HG03196 (cell line): ENCODE measurements at regions not wholly inside any gene's neighbourhood (a gene's known extent, or its start where the extent isn't known, plus 50 kb on each side); places are given as distances from the start of the nearest gene placed in this dataset.
"Not testable (repeated sequence)": the region's sequence is repeated elsewhere in the genome, so short reads cannot be mapped to it uniquely, and the experiment has no call there.

Experiments
- ATAC-seq: cut with Tn5 transposase; IDR thresholded peaks from one replicate; pipeline ENCODE4 v1.9.1; 2021; ENCODE audit not compliant: unreplicated experiment

GRCh38 chr11:25741886-25742285, 590.0 kb upstream of the ANO3 start:
- ATAC-seq: no peak

GRCh38 chr11:25742800-25743199, 589.1 kb upstream of the ANO3 start:
- ATAC-seq: no peak

DNA sequence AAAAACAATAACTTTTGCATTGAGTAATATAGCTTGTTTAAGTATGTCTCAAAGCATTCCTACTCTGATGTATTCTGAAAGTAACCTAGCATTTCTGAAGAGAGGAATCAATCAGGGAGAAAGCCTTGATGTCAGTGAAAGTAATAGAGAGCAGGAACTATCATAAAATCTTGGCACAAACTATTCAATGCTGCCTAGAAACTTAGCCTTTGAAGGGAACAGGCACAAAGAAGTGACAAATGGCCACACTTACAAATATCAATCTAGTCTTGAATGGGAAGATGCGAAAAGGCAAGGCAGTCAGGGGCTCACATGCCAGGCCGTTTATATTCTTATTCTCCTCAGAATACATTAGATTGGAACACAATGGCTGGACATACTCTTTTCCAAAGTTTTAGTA, 576.5 kb upstream of the ANO3 start:
- no peak for ATAC-seq

DNA sequence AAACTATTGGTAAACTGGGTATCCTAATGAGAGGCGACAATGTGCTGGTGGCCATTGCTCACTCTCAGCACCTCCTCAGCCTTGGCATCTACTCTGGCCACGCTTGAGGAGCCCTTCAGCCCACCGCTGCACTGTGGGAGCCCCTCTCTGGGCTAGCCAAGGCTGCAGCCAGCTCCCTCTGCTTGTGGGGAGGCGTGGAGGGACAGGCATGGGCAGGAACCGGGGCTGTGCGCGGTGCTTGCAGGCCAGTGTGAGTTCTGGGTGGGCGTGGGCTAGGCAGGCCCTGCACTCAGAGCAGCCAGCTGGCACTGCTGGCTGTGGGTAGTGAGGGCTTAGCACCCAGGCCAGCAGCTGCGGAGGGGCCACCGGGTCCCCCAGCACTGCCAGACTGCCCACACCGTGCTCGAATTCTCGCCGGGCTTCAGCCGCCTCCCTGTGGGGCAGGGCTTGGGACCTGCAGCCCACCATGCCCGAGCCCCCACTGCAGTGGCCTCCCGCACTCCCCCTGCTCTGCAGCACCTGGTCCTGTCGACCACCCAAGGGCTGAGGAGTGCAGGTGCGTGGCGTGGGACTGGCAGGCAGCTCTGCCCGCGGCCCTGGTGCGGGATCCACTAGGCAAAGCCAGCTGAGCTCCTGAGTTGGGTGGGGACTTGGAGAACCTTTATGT, 575.9 kb upstream of the ANO3 start:
- no peak for ATAC-seq

DNA sequence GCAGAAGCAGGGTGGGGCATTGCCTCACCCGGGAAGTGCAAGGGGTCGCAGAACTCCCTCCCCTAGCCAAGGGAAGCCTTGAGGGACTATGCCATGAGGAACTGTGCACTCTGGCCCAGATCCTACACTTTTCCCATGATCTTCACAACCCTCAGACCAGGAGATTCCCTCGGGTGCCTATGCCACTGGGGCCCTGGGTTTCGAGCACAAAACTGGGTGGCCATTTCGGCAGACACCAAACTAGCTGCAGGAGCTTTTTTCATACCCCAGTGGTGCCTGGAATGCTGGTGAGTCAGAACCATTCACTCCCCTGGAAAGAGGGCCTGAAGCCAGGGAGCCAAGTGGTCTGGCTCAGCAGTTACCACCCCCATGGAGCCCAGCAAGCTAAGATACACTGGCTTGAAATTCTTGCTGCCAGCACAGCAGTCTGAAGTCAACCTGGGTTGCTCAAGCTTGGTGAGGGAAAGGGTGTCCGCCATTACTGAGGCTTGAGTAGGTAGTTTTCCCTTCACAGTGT, 573.7 kb upstream of the ANO3 start:
- no peak for ATAC-seq

- no peak for ATAC-seq
Observed at GRCh38 chr11:25766332-25767015, 565.5 kb upstream of the ANO3 start.

DNA sequence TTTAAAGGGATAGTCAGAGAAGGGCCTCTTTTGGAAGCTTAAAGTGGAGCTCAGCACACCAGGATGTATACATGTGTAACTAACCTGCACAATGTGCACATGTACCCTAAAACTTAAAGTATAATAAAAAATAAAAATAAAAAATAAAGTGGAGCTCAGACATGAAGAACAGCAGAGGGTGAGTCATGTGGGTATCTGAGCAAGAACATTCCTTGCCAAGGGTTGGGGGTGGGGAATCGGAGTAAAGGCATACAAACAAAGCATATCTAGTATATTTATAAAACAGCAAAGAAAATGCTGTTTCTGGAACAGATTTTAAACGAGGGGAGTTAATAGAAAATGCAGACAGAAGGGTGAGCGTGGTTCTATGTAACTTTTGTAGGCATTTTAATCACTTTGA, 562.6 kb upstream of the ANO3 start:
- no peak for ATAC-seq

- ATAC-seq: no peak
Observed at GRCh38 chr11:25771605-25772004, 560.3 kb upstream of the ANO3 start.

- no peak for ATAC-seq
Observed at GRCh38 chr11:25775603-25776002, 556.3 kb upstream of the ANO3 start.

DNA sequence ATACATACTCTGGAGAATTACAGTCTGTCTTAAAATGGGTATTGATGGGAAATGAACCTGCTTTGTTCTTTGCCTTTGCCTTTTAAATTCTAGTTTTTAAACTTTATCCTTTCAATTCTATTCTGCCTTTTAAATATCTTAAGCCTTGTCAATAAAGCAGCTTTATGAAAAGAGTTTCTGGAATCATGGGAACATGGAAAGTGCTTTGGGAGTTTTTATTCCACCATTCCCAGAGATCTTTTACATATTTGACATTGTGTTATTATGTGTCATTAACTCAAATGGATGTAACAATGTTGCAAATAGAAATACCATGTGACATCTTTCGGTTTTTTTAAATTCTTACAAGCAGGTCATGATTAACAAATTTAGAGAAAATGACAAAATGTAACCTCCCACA, 555.7 kb upstream of the ANO3 start:
- ATAC-seq: no peak

DNA sequence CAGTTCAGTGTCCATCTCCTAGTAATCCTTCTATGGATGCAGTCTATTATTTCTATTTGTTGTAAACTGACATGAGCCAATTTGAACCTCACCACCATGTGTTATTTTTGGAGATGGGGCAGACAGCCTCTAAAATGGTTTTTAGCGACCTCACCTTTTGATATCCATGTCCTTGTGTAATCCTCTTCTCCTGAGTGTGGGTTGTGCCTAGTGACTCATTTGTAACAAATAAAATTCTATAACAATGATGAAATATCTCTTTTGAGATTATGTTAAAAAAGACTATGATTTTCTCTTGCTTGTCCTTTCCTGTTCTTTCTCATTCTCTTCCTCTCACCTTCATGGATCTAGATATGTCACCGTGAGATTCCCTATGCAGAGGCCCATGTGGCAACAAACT, 554.6 kb upstream of the ANO3 start:
- ATAC-seq: no peak

- ATAC-seq: no peak
Observed at GRCh38 chr11:25779033-25779432, 552.9 kb upstream of the ANO3 start.

DNA sequence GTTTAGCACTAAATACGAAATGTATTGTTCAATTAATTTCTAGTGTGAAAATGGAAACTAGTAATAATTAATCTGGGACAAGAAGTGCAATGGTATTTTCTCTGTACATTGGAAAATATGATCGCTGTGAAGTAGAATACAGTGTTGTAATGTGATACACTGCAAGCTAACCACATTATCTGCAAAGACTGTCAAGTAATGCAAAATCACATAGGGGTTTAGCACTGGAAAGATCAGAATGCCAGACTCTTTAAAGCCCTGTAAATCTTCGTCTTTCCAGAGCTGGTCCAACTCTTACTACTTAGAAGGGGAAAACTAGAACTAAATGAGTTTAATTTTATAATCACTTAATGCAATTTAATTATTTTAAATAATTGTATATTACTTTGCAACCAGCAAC, 544.5 kb upstream of the ANO3 start:
- ATAC-seq: no peak

GRCh38 chr11:25790396-25790795, 541.5 kb upstream of the ANO3 start:
- ATAC-seq: no peak

DNA sequence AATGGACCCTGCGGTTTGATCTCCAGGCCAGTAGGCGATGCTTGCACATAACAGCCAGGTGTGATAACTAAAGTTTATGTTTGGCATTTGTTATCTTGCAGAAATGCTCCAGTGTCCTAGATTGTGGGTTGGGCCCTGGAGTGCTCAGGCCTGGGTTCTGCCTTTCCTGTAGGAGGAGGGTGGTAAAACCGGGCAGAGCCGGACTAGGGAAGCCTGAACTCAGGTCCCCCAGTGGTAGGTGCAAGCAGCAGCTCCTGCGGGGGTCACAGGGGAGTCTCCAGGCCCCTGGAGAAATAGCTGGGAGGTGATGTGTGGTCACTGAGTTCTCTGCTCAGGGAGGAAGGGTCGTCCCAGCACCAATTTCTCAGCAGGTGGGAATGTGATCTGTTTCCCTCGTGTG, 538.3 kb upstream of the ANO3 start:
- ATAC-seq: no peak

DNA sequence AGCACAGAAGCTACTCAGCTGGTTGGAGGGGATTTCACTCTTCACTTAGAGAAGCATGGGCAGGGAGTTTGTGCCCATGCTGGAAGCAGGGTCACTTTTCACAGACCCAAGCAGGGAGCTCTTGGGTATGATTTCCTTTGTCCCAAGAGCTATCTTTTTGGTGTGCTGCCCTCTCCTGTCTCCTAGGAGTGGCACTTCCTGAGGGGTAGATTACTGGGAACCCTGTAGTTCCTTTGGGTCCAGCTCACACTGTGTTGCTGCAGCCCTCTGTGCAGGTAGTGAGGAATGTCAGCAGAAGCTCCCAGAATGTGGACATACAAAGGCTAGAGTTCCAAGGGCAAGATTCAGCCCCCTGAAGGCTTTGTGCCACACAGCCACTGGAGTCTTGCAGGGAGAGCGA, 537.1 kb upstream of the ANO3 start:
- no peak for ATAC-seq

DNA sequence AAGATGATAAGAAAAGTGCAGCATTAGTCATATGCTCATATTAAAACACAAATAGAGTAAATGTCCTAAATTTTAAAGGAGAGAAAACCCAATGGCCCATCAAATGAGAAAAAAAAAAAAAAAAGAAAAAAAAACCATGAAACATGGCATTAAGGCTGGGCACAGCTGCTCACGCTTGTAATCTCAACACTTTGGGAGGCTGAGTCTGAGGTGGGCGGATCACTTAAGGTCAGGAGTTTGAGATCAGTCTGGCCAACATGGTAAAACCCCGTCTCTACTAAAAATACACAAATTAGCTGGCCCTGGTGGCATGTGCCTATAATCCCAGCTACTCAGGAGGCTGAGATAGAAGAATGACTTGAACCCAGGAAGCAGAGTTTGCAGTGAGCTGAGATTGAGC, 515.5 kb upstream of the ANO3 start:
- no peak for ATAC-seq

GRCh38 chr11:25824688-25825087, 507.2 kb upstream of the ANO3 start:
- no peak for ATAC-seq

- ATAC-seq: not testable (repeated sequence)
Observed at GRCh38 chr11:25831485-25831884, 500.4 kb upstream of the ANO3 start.

DNA sequence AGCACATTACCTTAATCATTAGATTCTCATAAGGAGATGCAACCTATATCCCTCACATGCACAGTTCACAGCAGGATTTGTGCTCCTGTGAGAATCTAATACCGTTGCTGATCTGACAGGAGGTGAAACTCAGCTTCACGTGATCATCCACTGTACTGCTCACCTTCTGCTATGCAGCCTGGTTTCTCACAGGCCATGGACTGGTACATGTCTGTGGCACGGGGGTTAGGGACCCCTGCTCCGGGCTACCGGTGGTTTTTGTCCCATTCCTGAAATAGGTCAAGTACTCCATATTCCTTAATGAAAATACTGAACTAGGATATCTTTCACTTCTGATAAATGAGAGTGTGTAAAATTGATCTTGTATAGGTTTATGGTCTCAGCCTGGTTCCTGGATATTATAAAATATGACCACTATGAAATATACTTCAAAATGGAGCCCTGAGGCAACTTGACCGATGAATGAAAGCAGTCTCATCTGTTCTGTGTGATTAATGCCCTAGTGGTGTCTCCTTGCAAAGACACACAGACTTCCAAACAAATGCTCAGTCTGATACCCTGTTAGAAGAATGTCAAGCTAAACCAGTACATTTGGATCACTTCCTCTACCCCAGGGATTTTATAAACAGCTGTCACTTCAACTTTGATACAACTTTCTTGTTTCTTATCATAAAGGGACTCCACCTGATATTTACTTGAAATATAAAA, 492.9 kb upstream of the ANO3 start:
- no peak for ATAC-seq

- no peak for ATAC-seq
Observed at GRCh38 chr11:25844811-25845210, 487.1 kb upstream of the ANO3 start.

GRCh38 chr11:25855916-25856315, 476.0 kb upstream of the ANO3 start:
- no peak for ATAC-seq
